ENCODE measurements at regions not wholly inside any gene's neighbourhood (a gene's known extent, or its start where the extent isn't known, plus 50 kb on each side); places are given as distances from the start of the nearest gene placed in this dataset.
A peak's percentile ranks its signal among the peaks of the same experiment; 100 is the strongest.

DNA sequence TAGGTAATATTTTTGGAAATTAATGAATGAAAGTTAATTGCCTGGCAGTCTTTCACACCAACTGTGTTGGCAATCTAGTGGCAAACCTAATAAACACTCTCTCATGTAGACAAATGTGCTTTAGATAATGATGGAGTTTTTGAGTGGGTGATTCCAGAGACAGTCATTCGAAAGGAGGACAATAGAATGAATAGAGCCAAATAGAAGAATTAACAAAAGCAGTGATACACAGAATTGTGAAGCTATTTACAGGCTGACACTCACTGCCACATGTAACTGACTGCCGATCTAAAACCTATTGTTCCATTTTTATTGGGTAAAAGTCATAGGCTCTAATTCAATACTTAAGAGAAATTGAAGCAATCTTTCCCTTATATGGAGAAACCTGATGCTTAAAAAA, 338.5 kb downstream of the PCDH7 start:
- DNase-seq (ENCODE audit: low read depth): no peak

DNA sequence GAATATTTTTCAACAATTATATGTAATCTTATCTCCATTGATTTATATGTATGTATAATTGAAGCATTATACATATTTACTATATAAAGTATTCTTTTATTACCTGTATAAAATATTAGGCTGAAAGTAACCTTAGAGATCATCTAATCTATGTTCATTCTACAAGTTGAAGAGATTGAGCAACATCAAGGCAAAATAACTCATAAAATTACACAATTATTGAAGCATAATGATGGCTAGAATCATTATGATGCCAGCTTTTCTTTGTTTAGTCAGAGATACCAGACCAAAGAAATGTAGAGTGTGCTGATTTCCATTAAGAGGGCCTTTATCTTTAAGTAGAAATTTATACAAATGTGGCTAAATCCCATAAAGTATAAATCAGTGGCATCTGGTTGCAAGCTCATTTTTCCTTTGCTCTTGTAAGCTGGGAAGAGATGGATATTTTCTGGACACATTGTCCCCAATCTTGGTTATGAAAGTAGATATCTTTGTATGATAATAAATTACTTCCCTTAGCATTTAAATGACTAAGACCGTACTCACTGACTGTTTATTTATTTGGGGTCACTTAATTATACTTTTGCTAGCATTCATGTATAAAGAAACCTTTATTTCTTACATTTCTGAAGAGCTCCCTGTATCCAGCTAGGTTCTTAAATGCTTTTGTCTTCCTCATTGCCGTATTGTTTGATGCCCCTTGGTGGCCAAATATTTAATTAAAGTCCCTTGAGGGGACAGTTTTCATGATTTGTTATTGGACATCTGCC, 339.8 kb downstream of the PCDH7 start:
- peak; percentile 47 for DNase-seq (ENCODE audit: low read depth)

DNA sequence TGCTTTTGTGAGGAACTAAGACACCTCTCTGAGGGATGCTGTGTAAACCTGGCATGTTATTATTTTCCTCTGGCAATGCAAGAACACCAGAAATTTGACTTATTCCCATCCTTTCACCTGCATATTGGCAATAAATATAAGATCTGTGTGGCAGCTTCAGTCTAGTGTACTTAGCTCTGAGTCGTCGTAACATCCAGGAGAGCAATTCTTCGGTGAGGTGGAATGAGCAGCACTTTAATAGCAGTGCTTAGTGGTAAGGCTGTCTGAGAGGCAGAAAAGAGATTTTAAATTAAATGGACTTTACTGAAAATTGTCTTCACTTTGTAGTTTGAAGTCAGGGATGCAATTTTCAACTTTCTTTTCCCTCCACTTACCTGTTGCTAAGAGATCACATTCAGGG, 344.9 kb downstream of the PCDH7 start:
- DNase-seq (ENCODE audit: low read depth): no peak

DNA sequence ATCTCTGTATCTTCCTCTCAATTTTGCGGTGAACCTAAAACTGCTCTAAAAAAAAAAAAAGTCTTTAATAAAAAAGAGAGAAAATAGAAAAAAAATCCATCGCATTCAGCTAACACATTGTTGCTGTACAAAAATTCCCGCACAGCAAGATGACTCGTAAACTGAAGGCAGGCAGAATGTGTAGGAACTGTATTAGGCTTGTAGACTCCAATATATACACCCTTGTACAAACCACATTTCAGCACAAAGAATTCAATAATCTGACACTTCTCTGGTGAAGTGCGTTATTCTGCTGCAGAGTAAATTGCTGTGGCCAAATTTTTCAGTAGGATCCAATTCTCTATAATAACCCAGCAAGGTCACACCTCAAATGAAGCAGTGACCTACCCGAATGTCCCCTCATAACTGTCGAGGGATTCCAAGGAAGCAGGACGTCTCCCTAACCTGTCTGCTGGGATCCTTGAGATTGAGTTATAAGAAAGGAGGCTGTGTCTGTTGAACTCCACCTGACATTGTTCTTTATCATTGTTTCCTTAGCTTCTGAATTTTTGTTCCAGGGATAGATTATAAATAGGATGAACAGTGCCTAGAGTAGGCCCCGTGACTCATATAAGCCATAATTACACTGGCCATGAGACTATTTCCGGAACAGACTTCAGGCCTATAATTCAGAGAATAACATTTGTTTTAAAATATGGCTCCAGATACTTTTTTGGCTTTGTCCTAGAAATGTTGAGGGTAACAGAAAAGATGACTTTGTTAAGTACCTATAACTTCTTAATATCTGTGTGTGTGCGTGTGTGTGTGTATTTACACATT, 348.3 kb downstream of the PCDH7 start:
- no peak for DNase-seq (ENCODE audit: low read depth)

DNA sequence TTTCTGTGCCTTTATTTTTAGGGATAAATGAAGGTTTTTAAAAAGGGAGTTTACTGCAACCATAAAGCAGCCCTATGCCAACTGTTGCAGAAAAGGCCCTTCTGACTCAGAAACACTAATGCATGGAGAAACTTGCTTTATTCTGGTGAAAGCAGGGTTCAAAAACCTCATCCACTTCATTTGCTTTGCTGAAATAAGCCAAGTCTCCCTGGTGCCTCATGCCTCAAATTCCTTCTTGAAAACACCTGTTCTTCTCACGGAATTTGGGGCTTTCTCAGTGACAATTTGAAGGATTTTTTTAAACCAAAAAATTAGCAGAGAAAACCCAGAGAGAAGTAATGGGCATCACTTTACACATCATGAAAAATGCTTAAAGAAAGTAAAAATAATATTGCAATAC, 349.0 kb downstream of the PCDH7 start:
- DNase-seq (ENCODE audit: low read depth): no peak

DNA sequence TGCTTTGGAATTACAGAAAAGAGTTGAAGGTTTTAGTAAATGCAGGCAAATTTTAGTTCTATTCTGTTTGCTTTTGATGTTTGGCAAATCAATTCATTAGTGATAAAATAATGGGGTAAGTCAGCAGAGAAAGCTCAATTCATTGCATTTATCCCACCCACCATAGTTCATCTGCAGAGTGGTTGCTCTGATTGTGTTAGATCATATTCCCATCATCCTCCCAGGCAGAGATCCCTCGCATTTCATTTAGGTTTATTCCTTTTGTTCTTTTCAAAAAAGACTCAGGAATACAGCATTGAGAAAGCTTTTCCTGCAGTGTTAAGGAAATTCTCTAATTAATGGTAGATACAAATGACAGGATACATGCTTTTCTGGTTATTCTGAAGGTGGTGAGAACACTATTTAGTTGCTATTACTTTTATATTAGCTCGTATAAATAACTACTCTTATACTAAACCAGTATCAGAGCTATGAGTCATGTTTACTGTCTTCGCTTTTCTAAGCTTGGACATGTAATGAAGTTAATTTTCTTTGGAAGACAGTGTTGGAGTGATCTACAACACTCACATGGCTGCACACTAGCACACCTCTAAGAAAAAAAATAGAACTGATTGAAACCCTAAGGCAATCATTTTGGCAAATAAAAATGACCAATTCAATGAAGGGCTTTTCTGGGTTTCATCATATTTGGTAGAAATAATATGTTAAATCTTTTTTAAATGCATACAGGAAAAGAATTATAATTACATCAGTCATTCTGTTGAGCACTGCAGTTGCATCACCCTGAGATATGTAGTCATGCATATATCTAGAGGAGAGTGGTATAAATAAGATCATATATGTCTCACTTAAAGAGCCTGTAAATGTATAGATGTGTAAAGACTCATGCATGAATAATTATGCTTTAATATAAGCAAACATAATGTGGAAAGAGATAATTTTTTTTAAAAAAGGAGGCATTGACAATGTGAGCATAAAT, 351.6 kb downstream of the PCDH7 start:
- no peak for DNase-seq (ENCODE audit: low read depth)

DNA sequence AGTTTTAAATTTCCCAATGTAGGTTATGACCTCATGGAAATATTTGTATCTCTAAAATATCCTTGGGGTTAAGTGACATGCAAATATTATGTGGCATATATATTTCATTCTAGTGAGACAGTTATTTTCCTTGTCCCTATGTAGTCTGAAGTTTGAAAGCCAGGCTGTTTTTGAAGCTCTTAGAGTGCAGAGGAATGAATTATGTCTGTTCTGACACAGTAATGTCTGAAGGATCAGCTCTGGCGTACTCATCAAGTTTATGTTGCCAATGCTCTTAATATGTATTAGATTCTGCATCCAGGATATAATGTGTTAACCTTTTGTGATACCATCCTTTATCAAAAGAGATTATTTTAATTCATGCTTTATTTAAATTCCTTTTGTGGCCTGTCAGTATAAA, 355.8 kb downstream of the PCDH7 start:
- no peak for DNase-seq (ENCODE audit: low read depth)

DNA sequence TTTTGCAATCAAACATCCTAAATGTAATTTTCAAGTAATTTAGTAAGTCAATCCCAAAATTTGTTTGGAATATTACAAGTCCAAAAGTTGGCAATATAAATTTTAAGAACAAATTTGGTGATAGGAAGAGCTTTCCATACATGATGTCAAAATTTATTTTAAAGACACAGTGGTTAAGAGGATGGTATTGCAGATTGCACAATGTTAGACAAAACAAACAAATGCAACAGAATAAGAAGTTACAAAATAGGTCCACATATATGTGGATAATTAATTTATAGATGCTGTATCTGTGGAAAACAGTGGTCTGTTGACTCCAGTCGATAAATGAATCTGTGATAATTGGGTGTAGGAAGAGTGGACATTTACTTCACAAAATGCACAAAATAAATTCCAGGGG, 358.5 kb downstream of the PCDH7 start:
- no peak for DNase-seq (ENCODE audit: low read depth)

DNA sequence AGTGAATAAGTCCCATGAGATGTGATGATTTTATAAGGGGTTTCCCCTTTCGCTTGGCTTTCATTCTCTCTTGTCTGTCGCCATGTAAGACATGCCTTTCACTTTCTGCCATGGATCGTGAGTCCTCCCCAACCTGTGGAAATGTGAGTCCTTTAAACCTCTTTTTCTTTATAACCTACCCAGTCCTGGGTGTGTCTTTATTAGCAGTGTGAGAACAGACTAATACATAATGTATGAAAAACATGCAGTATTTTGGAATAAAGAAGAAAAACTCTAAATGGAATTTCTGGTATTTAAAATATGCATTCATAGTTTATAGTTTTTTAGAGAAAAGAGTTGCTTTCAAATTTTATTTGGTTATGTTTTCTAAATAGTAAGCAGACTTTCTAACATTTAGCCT, 360.7 kb downstream of the PCDH7 start:
- no peak for DNase-seq (ENCODE audit: low read depth)

DNA sequence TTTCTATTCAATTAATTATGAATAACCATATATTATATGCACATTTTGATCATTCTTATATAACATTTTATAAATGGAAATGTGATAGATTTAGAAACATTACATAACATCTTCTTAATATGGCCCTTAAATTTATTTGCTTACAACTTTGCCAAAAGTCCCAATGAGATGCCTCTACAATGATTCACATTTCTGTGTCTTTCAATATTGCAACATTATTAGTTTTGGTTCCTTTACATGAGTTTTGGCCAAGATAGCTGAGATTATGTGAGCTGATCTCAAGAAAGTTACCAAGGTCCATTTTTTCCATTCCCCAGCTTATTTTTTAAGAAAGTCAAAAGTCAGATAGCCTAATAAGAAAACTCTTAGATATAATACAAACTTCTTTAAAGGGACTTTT, 361.2 kb downstream of the PCDH7 start:
- DNase-seq (ENCODE audit: low read depth): peak; percentile 25

DNA sequence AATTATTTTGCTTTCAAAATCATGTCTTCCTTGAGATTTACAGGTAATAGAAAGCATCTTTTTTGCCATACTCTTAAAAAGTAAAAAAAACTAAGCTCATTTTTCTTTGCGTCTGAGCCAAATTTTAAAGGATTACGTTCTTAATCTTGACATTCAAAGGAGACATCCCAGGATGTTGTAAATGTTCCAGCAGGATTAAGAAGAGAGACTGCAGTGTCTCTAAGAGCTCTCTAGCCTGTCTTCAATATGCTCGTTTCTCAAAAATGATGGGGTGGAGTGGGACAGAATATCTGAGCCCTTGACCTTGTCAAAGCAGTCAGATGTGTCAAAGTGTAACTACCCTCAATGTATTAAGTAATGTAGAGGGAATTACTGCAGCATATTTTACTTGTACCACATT, 363.3 kb downstream of the PCDH7 start:
- no peak for DNase-seq (ENCODE audit: low read depth)

DNA sequence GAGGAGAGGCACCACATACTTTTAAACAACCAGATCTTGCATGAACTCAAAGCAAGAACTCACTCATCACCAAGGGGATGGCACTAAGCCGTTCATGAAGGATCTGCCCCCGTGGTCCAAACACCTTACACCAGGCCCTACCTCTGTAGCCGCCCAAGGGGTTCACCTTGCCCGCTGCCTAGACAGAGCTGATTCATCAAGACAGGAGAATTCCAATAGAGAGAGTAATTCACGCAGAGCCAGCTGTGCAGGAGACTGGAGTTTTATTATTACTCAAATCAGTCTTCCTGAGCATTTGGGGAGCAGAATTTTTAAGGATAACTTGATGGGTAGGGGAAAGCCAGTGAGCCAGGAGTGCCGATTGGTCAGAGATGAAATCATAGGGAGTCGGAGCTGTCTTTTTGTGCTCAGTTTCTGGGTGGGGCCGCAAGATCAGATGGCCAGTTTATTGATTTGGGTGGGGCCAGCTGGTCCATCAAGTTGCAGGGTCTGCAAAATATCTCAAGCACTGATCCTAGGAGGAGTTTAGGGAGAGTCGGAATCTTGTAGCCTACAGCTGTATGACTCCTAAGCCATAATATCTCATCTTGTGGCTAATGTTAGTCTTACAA, 364.7 kb downstream of the PCDH7 start:
- peak; percentile 26 for DNase-seq (ENCODE audit: low read depth)

DNA sequence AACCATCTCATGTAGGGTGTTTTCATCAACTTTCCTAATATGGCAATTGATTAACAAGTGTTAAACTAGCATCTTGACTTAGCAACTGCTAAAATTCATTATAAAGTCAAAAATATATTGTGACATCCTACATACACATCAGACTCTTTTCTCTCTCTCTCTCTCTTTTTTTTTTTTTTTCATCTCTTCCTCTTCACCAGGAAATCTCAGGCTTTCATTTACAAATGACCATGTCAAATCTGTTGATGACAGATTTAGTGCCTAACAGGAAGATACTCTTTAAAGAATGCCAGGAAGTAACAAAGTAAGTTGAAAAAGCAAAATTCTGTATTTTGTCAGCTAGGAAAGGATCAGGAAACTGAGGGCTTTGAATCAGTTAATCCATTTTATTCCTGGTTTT, 365.5 kb downstream of the PCDH7 start:
- DNase-seq (ENCODE audit: low read depth): no peak

DNA sequence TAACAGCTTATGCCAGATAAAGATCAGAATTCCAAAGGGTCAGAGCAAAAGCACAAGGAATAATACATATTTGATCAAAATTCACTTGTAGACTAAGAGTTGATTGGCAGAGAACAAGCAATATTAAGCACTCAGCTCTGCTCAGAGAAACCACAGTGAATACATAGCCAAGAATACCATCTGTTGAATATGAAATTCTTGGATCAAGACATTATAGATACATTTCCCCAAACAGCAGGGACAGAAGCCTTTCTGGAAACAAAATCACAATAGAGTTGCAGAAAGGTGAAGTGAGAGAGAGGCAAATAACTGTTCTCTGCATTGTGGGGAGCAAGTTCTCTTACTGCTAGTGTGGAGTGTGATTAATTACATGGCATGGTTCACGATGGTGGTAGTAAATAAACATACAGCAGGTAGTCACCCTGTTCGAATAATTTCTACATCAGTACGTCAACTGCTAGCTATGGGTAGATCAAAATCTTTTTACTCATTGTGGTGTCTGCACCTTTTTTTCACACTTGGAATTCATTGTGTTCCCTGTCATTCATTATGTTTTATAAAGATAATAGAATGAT, 366.7 kb downstream of the PCDH7 start:
- no peak for DNase-seq (ENCODE audit: low read depth)

DNA sequence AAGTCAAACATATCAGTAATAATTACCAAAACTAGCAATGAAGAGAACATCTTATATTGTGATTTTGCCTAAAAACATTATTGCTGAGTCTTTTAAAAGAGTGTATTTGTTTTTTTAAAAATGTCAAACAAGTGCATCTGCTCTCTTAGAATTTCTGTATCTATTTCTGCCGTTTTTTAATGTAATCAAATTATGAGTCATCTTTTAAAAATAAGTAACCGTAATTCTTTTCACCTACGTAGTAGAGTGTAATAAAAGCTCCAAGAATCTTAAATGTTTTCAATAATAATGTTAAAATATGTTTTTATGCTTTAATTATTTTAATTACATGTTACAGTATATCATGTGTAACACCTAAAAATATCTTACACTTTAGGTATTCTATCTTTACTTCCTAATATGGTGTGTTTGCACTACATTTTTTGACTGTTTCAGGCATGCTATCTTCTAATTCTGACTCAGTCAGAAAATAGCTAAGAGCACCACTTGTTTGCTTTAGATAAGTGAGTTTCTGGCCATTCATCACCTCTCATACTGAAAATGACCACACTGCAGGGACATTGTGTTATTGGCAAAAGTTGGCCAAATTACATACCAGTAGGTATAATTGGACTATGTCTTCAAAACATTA, 368.5 kb downstream of the PCDH7 start:
- DNase-seq (ENCODE audit: low read depth): peak; percentile 42

DNA sequence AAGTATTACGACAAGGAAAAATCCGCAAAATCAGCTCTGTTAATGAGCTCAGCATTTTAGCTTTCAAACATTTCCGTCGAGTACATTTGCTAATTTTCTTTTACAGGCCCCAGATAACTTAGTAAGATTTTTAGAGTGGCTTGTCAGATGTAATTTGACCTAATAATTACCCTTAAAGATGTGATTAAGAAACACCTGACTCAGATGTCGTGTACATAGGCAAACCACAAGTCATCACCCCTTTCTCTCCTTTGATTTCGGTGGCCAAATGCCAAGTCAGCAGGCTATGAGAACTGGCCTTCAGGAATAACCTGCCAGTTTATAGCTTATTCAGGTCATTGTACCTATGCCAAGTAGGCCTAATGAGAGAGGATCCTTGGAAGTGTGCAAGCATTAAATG, 369.6 kb downstream of the PCDH7 start:
- peak; percentile 39 for DNase-seq (ENCODE audit: low read depth)

DNA sequence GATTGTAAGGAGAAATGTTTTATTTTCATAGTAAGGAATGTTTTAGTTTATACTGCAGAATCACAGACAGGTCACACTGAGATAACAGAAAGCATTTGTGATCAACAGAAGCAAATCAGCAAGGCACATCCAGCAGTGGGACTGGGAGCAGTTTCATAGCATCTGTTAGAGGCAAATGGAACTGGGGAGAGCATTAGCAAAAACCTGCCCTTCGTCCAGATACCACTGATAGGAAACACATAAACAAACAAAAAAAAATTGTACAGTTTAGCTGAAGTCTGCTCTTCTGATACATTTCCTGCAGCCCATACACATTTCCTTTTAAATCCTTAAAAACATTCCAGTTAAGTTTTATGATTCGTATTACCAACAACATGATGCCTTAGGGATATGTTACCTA, 374.3 kb downstream of the PCDH7 start:
- no peak for DNase-seq (ENCODE audit: low read depth)

DNA sequence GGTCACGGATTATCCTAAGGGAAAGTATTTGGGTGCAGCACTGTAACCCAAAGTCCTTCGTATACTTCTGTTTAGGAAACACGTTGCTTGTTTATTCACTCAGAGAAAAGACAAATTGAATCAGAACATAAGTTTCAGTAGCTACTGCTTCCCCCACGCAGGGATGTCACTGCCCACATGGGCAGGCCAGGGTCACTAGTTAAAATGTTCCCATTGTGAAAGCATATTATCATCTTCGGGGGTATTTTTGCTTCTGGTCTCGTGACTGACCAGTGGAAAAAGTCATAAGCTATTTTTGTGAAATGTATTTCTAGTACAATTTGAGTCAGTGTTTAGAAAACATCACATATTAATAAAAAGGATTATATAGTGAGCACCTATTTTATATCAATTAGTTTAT, 377.8 kb downstream of the PCDH7 start:
- no peak for DNase-seq (ENCODE audit: low read depth)

DNA sequence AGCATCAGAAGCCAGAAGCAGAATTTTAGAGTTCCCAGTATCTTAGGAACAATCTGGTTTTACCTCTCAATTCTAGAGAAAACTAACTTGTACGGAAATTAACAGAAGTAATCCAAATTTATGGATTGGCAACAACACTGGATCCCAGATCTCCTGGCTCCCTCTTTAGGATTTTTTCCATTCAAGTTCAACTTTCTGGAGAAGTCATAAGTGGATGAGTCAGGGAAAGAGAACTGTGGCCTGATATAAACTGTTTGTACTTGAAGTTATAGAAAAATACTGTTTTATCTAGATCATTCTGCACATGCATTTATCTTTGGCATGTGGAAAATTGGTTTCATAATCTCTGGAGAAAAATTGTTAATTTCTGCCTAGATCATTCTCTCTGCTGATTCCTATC, 380.4 kb downstream of the PCDH7 start:
- no peak for DNase-seq (ENCODE audit: low read depth)

DNA sequence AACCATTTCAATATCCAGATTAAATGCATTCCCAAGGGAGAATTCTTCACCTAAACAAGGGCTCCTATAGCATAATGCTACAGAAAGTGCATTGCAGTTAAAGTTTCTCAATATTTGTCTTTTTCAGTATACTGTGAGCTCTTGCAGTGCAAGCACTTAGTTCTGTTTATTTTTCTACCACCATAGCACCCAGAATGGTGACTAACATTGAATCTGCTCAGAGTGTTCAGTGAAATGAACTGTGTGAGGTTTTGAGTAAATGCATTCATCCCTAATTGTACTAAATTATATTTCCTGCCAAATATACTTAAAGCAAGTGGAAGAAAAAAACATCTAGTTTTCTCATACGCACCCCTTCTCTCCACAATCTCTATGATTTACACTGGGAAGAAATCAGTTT, 383.9 kb downstream of the PCDH7 start:
- peak; percentile 19 for DNase-seq (ENCODE audit: low read depth)

DNA sequence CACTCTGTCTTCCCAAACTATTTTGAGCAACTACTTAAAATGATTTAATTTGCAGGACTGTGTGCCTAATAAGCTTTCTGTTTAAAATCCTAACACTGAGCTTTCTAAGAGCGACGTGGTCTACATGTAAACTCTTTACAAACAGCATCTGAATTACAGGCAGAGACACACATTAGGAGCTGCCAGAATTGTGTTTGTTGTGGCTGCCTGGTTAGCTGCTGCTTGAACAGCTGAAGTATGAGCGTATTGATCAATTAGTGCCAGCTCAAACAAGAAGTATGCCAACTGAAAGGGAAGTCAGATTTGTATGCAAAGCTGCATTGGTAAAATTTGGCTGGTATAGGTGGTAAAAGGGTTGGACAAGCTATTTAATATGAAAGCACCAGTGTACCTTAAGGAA, 384.4 kb downstream of the PCDH7 start:
- no peak for DNase-seq (ENCODE audit: low read depth)
